GM19351 (cell line): ENCODE measurements at regions not wholly inside any gene's neighbourhood (a gene's known extent, or its start where the extent isn't known, plus 50 kb on each side); places are given as distances from the start of the nearest gene placed in this dataset.

Source experiments
- ATAC-seq: cut with Tn5 transposase; IDR thresholded peaks from one replicate; pipeline ENCODE4 v1.9.1; 2021; ENCODE audit warnings: mild to moderate bottlenecking, moderate library complexity; ENCODE audit not compliant: unreplicated experiment

- ATAC-seq, result no peak
Measured at GRCh38 chr17:79147746-79148506, 73.3 kb downstream of the ENGASE start.

GRCh38 chr17:79146562-79146961 is 71.9 kb downstream of the ENGASE start:
- no peak for ATAC-seq

- no peak for ATAC-seq
Measured at GRCh38 chr17:79145548-79145947, 70.9 kb downstream of the ENGASE start.

GRCh38 chr17:79144133-79144532 is 69.5 kb downstream of the ENGASE start:
- ATAC-seq, result no peak

- no peak for ATAC-seq
Measured at GRCh38 chr17:79142375-79142774, 67.8 kb downstream of the ENGASE start.

GRCh38 chr17:79141578-79142355 is 67.1 kb downstream of the ENGASE start:
- ATAC-seq, result no peak

GRCh38 chr17:79138826-79139225 is 64.2 kb downstream of the ENGASE start:
- no peak for ATAC-seq

GRCh38 chr17:79137789-79138165 is 63.2 kb downstream of the ENGASE start:
- no peak for ATAC-seq

GRCh38 chr17:79137015-79137788 is 62.6 kb downstream of the ENGASE start:
- no peak for ATAC-seq

GRCh38 chr17:79136596-79136995 is 62.0 kb downstream of the ENGASE start:
- no peak for ATAC-seq
